Uterus (tissue), 2 donors: ENCODE measurements at regions not wholly inside any gene's neighbourhood (a gene's known extent, or its start where the extent isn't known, plus 50 kb on each side); places are given as distances from the start of the nearest gene placed in this dataset.

ENCODE experiments used
- POLR2A ChIP-seq, 2 donors: fragments of 450-650 bp; IDR thresholded peaks; one replicate each; pipeline ENCODE4 v1.6.1; 2016; ENCODE audit warnings: antibody characterized with exemption in 2 of 2, mild to moderate bottlenecking in 1 of 2, moderate library complexity in 1 of 2
- TF ChIP-seq, protein P1 (sequence below), 4 experiments: fragments of 200-600 bp in 2 of 4; fragments of 450-650 bp in 2 of 4; sonication (generic) in 2 of 4; IDR thresholded peaks; one replicate each; pipeline ENCODE4 v1.5.1; 2016 to 2019; ENCODE audit warnings: antibody characterized with exemption in 4 of 4, mild to moderate bottlenecking in 2 of 4, moderate library complexity in 1 of 4

DNA sequence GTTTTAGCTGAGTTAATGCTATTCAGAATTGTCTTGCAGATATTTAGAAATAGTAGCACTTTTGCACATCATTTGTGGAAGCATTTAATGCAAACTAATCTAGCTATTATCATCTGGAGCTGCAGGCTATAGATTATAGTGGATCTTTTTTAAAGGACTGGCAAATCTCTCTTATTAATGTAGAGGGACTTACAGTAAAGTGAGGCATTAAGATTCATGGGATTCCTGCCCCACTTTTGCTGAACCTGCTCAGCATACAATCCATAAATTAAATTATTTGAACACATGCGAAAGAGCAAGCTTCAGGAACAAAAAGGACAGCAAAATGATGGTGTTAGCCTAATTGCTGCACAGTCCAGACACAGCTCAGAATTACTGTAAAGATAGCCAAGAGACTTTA, 477.7 kb downstream of the DCDC2C start:
- TF ChIP-seq, protein P1, sequence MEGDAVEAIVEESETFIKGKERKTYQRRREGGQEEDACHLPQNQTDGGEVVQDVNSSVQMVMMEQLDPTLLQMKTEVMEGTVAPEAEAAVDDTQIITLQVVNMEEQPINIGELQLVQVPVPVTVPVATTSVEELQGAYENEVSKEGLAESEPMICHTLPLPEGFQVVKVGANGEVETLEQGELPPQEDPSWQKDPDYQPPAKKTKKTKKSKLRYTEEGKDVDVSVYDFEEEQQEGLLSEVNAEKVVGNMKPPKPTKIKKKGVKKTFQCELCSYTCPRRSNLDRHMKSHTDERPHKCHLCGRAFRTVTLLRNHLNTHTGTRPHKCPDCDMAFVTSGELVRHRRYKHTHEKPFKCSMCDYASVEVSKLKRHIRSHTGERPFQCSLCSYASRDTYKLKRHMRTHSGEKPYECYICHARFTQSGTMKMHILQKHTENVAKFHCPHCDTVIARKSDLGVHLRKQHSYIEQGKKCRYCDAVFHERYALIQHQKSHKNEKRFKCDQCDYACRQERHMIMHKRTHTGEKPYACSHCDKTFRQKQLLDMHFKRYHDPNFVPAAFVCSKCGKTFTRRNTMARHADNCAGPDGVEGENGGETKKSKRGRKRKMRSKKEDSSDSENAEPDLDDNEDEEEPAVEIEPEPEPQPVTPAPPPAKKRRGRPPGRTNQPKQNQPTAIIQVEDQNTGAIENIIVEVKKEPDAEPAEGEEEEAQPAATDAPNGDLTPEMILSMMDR (IDR thresholded peaks at IDR 0.05) = no peak
- no peak for TF ChIP-seq POLR2A (IDR thresholded peaks at IDR 0.05)
